ENCODE measurements at regions not wholly inside any gene's neighbourhood (a gene's known extent, or its start where the extent isn't known, plus 50 kb on each side); places are given as distances from the start of the nearest gene placed in this dataset.
A peak's percentile ranks its signal among the peaks of the same experiment; 100 is the strongest.

DNA sequence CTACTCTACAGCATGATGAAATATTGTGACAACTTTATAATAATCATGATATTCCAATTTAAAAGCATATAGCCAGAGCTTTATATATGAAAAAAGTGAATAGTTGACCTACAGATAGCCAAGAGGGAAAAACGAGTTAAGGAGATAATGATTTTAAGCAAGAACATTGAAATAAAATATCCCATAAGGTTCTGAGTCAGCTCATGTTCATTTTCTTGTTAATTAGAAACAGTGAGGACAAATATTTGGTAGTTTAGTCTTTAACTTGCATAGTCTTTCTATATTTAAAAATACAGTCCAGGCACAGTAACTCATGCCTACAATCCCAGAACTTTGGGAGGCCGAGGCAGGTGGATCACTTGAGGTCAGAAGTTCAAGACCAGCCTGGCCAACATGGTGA is 55.8 kb upstream of the CDH6 start:
- no peak for DNase-seq

DNA sequence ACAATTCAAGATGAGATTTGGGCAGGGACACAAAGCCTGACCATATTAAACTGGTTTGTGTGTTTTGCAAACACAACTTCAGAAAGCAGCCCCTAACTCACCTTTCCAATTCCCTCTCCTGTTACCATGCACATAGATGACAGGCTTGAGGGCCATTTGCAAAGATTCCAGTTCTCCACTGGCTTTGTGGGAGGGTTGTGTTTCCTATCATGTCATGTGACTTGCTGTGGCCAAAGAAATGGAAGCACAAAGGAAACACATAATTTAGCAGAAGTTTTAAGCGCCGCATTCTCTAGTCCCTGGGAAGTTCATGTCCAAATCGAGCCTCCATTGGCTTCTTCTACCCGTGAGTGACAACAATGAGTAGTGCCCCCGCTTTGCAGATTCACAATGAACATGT is 57.9 kb upstream of the CDH6 start:
- no peak for DNase-seq

DNA sequence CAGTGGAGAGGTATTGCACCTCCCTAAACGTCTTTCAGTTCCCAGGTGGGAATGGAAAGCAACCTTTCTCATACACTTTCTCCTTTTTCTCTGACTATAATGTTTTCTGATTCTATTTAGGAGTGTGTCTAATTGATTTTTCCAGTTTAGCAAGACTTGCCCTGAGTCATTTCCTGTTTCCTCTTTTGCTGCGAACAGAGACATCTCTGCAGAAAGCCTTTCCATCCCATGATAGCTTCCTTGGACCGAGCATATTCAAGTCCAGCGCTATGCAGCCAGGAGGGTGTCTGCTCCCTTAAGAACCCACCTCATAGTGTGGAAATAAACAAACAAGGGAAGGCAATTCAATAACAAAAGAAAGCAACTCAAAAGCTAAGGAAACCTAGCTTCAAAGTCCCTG is 60.0 kb upstream of the CDH6 start:
- DNase-seq, result no peak

DNA sequence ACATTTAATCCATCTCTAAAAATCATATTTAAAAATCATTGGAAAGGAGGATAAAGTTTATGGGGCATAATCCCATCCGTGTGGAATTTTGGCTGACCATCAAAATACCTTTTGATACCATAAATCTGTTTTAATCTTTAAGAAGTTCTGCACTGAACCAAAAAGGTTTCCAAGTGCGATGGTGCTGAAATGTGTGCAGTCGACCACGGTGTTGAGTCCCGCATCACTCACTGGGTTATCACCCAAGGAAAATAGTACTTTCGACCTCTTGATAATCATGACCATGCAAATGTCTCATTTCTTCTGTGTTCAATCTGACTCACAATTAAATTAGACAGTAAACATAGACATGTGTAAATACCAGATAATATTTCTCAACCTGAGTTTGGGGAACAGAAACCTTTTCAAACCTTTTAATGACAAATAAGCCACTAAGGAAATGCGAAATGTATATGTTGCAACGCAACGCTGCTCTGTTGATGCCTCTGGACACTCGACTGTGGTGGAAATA is 62.0 kb upstream of the CDH6 start:
- DNase-seq, result no peak

DNA sequence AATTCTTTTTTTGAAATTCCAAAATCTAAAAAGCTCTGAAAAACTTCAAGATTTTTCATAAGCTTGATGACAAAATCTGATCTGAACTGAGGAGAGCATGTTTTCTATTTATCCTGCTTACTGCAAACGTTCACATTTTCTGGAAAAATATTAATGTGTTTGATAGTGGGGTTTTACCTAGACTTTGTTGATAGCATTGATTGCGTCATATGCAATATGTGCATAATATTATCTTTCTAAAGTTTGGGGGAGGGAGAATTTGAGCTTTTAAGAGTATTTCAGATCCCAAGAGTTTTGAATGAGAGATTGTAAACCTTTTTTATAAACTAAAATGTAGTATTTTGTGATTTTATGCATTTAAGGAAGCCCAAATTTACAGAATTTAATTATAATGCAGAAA is 62.8 kb upstream of the CDH6 start:
- no peak for DNase-seq

DNA sequence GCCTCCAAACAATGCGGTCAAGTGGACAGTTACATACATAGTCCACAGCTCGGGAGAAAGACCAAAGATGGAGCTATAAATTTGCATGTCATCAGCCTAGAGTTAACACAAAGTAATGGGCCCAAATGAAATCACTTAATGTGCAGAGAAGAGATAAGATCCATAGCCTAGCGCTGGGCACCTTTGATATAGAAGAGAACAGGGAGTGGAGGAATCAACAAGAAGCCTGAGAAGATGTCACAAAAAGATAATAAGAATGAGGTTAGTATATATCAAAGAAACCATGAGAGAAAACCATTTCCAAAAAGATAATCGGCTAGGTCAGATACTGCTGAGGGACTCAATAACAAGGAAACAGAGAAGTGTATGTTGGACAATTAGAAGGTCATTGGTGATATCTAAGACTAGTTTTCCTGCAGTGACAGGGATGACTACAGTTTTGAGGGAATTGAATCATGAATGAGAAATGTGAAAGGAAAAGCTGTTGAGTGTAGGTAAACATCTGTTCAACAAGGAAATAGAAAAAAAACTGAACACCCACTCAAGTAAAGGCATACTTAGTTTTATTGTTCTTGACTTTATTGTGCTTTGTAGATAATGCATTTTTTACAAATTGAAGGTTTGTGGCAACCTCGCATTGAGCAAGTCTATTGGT is 68.7 kb upstream of the CDH6 start:
- no peak for DNase-seq

DNA sequence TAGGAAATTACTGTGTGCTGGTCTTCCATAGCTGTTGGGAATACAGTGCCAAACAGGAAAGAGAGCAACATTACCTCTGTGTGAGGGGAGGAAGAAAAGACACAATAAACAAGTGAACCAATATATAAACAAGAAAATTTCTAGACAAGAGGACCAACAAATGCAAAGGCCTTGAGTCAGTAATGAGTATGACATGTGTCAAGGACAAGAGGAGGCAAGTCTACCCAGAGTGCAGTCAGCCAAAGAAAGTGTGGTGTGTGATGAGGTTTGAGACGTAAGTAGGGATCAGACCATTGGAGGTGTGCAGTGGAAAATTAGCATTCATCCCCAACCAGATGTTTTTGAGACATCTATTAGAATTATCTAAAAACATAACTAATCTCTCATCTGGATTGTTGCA is 69.5 kb upstream of the CDH6 start:
- DNase-seq, result no peak

DNA sequence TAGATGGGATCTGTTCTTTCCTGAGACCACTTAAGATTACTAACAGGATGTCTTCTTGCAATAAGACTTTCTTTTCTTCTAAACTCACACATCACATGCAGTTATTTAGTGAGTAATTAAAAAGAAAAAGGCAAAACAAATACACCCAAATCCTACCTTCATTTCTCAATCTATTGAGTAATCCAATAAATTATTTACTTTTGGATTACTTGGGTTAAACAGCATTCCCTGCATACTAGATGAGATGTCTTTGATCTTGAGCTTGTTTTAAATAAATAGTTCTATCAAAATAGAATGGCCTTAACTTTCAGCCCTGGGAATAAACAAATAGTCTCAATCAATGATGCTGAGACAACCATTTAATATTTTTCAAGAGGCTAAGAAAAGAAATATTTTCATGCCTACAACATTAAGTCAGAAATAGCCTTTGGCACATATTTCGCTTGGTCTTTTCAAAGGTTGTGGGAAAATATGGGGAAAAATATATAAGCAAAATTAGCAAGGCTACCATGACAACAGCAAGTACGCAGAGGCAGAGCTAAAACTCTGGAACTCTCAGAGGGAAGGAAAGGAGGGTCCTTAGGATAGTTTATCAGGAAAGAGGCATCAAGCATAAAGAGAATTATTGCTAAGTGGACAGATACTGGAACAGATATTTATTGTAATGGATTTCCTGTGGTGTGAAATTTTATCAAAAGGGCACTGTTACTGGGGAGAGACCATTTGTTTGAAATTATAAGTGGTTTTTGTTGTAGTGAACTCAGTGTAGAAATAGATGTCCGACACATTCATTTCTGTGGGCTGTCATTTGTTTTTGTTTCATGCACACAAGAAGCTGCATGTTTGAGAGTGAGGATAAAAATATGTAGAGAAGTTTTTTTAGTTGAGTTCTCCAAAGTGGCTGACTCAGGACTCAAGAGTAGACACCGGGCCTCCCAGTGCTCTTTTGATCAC is 70.2 kb upstream of the CDH6 start:
- peak in 1 of 3 donors; percentile 22 for DNase-seq

DNA sequence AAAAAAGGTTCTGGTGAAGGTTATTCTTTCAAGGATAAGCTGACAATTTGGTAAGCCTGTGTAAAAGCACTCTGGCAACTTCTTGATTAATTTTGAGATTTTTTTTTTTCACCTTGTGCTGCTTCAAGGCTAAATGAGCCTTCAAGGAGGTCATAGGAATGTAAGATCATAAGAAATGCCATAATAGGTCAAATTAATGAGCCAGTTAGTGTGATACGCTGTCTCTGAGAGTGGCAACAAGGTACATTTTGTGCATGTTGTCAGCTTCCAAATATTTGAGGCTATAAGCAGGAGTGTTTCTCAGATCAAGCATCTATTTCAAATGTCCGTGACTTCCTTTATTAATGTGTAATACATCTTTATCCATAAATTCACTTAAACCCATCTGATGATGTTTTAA is 72.3 kb upstream of the CDH6 start:
- no peak for DNase-seq

DNA sequence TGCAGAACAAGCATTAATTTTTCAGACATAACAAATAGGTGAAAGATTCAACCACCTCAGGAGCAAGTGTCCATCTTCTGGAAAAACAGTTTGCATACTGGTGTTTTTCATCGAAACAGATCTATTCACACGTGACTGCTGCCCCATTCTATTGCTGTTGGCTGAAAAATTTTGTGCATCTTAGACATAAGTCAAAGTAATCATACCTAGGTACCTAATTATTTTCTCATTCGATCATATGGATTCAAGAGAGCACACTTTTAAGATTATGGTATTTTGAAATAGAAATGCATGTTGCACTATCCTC is 72.9 kb upstream of the CDH6 start:
- DNase-seq, result no peak

DNA sequence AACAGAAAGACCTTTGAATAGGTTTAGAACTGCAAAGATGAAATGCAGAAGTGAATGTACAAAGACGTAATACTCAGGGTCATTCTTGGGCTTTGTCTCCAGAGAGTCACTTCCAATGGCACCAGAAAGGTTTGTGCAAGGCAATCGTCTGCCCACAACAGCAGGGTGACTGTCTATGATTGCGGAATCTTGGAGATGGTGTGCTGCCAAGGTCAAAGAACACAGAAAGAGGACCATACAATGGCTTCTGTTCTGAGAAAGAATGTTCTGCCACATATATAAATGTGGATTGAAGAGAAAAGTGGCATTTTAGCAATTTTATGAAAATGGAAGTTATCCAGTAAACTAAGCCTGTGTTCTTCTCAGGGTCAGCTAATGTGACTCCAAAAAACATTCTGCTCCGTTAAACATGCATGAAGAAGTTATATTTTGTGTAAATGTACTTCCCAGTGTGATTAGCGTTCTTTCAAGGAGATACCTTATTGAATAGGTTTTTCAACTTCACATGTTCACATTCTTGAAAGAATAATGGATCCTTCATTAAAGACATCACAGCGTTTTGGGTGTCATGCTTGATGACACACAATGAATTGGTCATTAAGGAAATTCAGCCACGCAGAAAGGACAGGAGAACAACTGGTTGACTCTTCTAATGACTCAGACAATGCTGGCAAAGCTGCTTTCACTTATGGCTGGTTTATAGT is 73.4 kb upstream of the CDH6 start:
- no peak for DNase-seq

DNA sequence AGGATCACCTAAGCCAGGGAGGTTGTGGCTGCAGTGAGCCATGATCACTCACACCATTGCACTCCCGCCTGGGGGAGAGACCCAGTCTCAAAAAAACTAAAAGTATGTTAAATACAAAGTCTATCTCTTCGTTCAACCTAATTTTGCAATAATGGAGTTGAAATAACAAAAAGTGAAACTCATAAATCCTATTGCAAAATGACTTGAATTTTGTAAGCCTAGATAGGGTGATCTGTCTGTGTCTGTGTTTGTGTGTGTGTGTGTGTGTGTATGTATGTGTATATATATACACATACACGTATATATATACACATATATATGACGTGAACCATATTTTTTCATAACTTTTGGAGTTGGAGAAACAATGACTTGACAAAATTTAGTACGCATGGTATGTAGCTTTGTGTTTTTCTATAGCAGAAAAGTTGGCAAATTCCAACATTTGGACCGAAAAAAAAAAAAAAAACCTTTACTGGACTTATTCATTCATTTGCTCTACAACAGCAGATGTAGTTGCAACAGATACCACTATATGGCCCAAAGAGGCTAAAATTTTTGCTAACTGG is 76.9 kb upstream of the CDH6 start:
- DNase-seq, result no peak

DNA sequence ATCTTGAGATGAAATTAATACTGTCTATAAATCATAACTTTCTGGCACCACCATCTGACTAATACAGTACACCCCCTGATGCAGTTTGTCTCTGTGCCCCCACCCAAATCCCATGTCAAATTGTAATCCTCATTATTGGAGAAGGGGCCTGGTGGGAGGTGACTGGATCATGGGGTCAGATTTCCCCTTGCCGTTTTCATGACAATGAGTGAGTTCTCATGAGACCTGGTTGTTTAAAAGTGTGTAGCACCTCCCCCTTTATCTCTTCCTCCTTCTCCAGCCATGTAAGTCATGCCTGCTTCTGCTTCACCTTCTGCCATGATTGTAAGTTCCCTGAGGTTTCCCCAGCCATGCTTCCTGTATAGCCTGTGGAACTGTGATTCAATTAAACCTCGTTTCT is 78.7 kb upstream of the CDH6 start:
- DNase-seq, result no peak

DNA sequence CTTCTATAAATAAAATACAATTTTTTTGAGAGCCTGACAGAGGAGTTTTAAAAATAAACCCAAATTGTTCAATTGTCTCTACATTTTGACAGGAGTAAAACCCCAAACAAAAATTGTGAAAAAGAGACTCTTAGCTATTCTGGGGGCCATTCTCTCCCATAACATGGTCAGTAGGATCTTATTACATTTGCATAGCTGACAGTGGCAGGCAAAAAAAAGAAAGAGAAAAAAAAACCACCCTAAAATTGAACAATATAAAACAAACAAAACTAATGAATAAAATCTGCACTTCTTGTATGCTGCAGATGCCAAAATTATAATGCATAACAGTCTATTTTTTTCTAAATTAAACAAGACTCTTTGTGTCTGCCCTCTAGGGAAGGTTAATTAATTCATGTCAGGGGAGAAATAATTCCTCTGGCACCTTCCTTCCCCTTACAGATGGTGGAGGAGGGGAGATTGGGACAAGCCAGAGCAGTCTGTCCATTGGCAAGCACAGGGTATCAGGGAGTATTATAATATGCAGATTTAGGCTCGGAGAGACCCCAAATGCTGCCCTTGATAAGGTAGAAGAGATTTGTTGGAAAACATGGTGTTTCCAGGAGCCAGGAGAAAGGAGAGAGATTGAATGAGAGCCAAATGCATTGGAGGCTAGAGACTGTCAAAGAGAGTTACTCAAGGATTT is 79.7 kb upstream of the CDH6 start:
- DNase-seq, result no peak

DNA sequence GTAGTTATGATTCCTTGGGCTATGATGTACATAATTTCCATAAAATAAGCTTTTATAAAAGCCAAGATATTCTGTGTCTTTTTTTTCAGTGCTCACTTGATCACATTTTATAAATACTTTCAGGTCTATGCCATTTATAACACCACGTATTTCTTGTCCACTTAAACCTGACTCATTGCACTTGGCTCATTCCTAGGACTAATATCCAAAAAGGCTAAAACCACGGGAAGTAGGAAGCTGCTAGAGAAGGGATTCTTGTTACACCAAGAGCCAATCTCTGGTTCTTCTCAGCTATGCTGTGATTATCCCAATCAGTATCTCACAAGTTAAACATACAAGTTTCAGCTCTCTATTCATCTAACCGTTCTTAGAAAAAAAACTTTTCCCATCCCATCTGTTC is 80.4 kb upstream of the CDH6 start:
- DNase-seq, result peak in 1 of 3 donors; percentile 66

DNA sequence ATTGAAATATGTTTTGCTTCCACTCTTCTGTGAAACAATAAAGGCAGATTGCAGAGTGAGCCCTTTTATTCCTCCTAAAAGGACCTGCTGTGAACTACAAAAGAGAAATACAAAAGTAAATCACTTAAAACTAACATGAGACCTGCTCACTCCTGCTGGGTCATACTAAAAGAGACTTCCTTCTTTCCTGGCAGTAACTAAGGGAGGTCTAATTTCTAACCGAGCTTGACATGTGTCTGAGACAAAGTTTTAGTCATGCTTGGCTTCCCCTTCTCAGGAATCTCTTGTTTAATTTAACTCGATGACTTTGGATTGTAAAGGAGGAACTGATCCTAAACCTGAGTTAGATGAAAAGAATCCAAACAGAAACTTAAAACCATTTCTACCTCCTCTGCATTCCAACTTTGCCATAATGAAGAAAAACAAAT is 86.4 kb upstream of the CDH6 start:
- peak in 1 of 3 donors; percentile 19 for DNase-seq

DNA sequence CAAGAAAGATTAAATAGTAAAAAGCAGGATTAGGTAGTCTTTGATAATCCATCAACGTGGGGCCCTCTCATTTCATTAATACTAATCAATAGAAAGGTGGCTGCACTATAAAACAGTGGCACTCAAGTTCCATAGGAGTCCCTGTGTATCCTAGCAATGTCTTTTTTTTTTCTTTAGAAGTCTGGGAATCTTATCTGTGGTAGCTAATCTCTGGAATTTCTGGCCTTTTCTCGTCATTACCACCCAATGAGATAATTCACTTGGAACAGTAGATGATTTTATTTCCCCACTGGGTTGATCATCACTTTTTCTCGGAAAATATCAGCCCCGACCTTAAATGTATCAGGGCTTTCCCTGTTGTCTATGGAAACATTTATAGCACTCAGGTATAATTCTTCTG is 86.8 kb upstream of the CDH6 start:
- DNase-seq, result peak in 1 of 3 donors; percentile 10

DNA sequence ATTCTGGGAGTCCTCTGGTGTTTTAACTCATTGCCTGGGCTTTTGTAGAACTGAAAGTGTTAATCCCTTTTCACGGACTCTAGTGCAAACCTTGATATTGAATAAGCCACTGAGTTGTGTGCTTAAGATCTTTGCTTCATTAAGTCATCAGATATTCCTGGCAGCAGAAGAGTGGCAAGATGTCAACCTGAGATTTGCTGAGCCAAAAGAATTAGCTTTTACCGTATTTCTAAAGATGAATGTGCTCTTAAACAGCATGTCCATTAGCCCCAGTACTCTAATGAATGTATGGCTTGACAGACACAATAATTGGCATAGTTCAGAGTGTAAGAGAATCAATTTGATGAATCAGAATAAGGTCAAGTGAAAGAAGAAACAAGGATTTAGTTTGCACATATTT is 87.2 kb upstream of the CDH6 start:
- no peak for DNase-seq

DNA sequence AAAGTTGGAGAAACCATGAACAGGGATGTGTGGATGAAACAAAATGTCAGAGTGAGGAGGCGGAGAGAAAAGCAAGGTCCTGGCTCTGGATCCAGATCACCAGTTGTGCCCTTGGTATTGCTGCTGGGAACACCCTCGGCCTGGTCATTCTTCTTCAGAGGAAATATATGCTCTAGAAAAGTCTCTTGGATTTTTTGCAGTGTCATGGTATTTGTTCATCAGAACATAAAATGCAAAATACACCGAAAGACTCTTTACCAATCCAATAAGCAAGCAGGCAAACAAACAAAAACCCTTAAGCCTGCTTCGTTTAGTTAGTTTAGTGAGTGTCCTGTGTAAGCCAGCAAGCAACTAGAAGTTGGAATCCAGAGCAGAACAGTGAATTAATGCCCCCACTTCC is 88.7 kb upstream of the CDH6 start:
- DNase-seq, result no peak

DNA sequence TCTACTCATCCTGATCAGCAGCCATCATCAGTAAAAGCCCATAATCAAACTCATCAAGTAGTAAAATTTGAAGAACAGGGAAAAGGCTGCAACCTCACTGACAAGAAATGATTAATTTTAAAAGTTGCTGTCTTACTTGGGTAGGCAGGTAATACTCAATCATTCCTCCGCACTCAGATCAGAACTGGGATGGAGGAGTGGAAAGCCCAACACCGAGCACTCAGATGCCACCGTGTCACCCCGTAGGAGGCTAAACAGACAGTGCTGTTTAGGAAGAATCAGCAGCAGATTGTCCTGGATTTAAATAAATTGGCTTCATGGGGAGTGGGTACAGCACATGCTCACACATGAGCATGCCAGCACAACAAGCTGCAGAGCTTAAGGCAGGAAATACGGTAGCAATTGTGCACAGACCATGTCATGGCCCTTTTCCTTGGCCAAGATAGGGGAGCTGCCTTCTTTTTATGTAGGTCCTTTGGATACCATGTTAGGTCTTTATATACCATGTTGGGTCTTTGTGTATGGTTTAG is 92.6 kb upstream of the CDH6 start:
- DNase-seq, result no peak

DNA sequence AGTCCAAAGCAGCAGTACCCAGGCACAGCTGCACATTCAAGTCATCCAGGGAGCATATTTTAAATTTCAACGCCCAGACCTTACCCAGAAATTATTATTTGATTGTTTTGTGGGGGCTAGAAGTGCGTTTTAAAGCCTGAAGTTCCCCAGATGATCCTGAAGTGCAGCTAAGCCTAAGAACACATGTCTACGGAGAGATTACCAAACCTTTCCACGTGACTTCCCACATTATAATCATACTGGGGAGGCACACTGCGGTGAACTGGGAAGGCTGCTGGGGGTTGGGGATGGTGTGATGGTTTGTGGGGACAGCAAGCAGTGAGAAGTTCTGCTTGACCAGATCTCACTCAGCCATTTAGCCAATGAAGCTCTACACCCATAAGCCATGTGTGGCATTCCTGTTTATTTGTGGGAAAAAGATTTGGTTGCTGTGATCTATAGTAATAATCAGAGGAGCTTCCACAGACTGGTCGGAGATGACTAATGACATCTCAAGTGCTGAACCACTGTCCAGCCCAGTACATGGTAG is 93.4 kb upstream of the CDH6 start:
- no peak for DNase-seq

All from muscle of back (tissue), 3 donors.